ENCODE measurements at regions not wholly inside any gene's neighbourhood (a gene's known extent, or its start where the extent isn't known, plus 50 kb on each side); places are given as distances from the start of the nearest gene placed in this dataset.
"Not testable (repeated sequence)": the region's sequence is repeated elsewhere in the genome, so short reads cannot be mapped to it uniquely, and the experiment has no call there.

DNA sequence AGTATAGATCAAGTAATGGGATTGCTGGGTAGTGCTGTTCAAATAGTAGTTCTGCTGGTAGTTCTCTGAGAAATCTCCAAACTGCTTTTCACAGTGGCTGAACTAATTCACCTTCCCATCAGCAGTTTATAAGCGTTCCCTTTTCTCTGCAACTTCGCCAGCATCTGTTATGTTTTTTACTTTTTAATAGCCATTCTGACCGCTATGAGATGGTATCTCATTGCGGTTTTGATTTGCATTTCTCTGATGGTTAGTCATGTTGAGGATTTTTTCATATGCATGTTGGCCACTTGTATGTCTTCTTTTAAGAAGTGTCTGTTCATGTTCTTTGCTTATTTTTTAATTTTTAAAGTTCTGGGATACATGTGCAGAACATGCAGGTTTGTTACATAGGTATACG is 279.2 kb upstream of the NREP start:
- Histone ChIP-seq H3K79me2 (ENCODE audit: insufficient read depth, low read depth, low read length) (no peaks in the 10 kb centered on the region), H3K27ac (ENCODE audit: low read depth, low read length, poor library complexity, severe bottlenecking) (no peak overlapping the region), H3K4me2 (ENCODE audit: low read length) (no peak overlapping the region), H3K36me3 (ENCODE audit: insufficient read depth, low read length) (no peaks in the 10 kb centered on the region), H3K9me3 (ENCODE audit: low read length) (no peaks in the 10 kb centered on the region), H3K9me2 (ENCODE audit: insufficient read depth, low read length) (no peaks in the 10 kb centered on the region), H3K4me3 (ENCODE audit: low read depth, low read length, poor library complexity, severe bottlenecking) (no peak overlapping the region), H3K4me1 (ENCODE audit: insufficient read depth, low read length, poor library complexity, severe bottlenecking) (no peaks in the 10 kb centered on the region), H4K20me1 (ENCODE audit: insufficient read depth, low read length) (no peaks in the 10 kb centered on the region), H2AFZ (ENCODE audit: low read length) (no peak overlapping the region)
- TF ChIP-seq, protein P1, sequence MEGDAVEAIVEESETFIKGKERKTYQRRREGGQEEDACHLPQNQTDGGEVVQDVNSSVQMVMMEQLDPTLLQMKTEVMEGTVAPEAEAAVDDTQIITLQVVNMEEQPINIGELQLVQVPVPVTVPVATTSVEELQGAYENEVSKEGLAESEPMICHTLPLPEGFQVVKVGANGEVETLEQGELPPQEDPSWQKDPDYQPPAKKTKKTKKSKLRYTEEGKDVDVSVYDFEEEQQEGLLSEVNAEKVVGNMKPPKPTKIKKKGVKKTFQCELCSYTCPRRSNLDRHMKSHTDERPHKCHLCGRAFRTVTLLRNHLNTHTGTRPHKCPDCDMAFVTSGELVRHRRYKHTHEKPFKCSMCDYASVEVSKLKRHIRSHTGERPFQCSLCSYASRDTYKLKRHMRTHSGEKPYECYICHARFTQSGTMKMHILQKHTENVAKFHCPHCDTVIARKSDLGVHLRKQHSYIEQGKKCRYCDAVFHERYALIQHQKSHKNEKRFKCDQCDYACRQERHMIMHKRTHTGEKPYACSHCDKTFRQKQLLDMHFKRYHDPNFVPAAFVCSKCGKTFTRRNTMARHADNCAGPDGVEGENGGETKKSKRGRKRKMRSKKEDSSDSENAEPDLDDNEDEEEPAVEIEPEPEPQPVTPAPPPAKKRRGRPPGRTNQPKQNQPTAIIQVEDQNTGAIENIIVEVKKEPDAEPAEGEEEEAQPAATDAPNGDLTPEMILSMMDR (conservative IDR thresholded peaks at IDR 0.05; ENCODE audit: low read length) = no peak
- no peak for TF ChIP-seq EZH2phosphoT487 (IDR thresholded peaks at IDR 0.05; ENCODE audit: borderline replicate concordance, low read depth, low read length)
- ChIA-PET POLR2A (no interaction called here), CTCF (ENCODE audit: unreplicated experiment) (no interaction called here)
- no peak for DNase-seq (ENCODE audit: low spot score)
- intact Hi-C loops (cut with micrococcal nuclease; ENCODE audit: unreplicated experiment) = no loop called here
- BruUV-seq (replicated peaks) = no TSS peak

DNA sequence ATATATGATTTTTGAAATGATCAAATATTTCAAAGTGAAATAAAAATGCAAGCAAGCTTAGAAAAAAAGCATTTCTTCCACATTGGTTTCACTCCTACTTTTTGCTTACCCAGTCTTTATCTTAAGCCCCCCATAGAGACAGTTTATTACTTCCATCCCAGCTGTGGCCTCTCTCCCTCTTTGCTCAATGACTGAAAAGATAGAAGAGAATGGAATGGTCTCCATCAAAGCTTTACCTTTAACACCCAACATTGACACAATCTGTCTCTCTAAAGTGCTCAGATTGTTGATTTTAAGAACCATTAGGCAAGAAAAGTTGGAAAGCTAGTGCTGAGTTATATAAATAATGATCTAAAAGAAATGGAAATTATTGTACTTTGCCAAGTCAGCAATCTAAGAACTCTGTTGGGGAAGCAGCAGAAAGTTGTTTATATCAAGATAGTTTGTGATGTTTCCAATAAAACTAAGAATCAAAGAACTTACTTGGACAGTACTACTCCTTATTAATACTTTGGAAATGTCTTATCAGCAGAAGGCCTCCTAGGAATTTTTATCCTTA is 277.5 kb upstream of the NREP start:
- Histone ChIP-seq H3K27ac (ENCODE audit: low read depth, low read length, poor library complexity, severe bottlenecking) (no peak overlapping the region), H3K9me3 (ENCODE audit: low read length) (no peaks in the 10 kb centered on the region), H3K4me3 (ENCODE audit: low read depth, low read length, poor library complexity, severe bottlenecking) (no peak overlapping the region), H3K4me1 (ENCODE audit: insufficient read depth, low read length, poor library complexity, severe bottlenecking) (no peaks in the 10 kb centered on the region), H3K79me2 (ENCODE audit: insufficient read depth, low read depth, low read length) (no peaks in the 10 kb centered on the region), H2AFZ (ENCODE audit: low read length) (no peak overlapping the region), H3K4me2 (ENCODE audit: low read length) (no peak overlapping the region), H3K9me2 (ENCODE audit: insufficient read depth, low read length) (no peaks in the 10 kb centered on the region), H4K20me1 (ENCODE audit: insufficient read depth, low read length) (no peaks in the 10 kb centered on the region), H3K36me3 (ENCODE audit: insufficient read depth, low read length) (no peaks in the 10 kb centered on the region)
- intact Hi-C loops (cut with micrococcal nuclease; ENCODE audit: unreplicated experiment) = no loop called here
- no peak for DNase-seq (ENCODE audit: low spot score)
- BruUV-seq (replicated peaks) = no TSS peak
- ChIA-PET CTCF (ENCODE audit: unreplicated experiment) (no interaction called here), POLR2A (interaction anchor here (0.7 kb wide), 1 partner anchor 40 kb away, joined by 3 read pairs; no protein-coding TSS in a partner anchor)
- TF ChIP-seq, protein P1 (conservative IDR thresholded peaks at IDR 0.05; ENCODE audit: low read length) = no peak
- no peak for TF ChIP-seq EZH2phosphoT487 (IDR thresholded peaks at IDR 0.05; ENCODE audit: borderline replicate concordance, low read depth, low read length)

DNA sequence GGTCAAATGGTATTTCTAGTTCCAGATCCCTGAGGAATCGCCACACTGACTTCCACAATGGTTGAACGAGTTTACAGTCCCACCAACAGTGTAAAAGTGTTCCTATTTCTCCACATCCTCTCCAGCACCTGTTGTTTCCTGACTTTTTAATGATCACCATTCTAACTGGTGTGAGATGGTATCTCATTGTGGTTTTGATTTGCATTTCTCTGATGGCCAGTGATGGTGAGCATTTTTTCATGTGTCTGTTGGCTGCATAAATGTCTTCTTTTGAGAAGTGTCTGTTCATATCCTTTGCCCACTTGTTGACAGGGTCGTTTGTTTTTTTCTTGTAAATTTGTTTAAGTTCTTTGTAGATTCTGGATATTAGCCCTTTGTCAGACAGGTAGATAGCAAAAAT is 269.9 kb upstream of the NREP start:
- H3K27ac ChIP-seq (ENCODE audit: low read depth, low read length, poor library complexity, severe bottlenecking); H3K4me1 ChIP-seq (ENCODE audit: insufficient read depth, low read length, poor library complexity, severe bottlenecking); H3K36me3 ChIP-seq (ENCODE audit: insufficient read depth, low read length); H3K9me3 ChIP-seq (ENCODE audit: low read length); H3K4me2 ChIP-seq (ENCODE audit: low read length); H2AFZ ChIP-seq (ENCODE audit: low read length); H3K79me2 ChIP-seq (ENCODE audit: insufficient read depth, low read depth, low read length); H3K9me2 ChIP-seq (ENCODE audit: insufficient read depth, low read length); BruUV-seq (replicated peaks); H4K20me1 ChIP-seq (ENCODE audit: insufficient read depth, low read length); CTCF ChIA-PET (ENCODE audit: unreplicated experiment); H3K4me3 ChIP-seq (ENCODE audit: low read depth, low read length, poor library complexity, severe bottlenecking); DNase-seq (ENCODE audit: low spot score); POLR2A ChIA-PET: not testable (repeated sequence)
- intact Hi-C loops (cut with micrococcal nuclease; ENCODE audit: unreplicated experiment) = loop anchor here (10.0 kb wide), 1 partner anchor 58 kb away; no protein-coding TSS in a partner anchor
